MCF 10A (cell line): ENCODE measurements at regions not wholly inside any gene's neighbourhood (a gene's known extent, or its start where the extent isn't known, plus 50 kb on each side); places are given as distances from the start of the nearest gene placed in this dataset.
A peak's percentile ranks its signal among the peaks of the same experiment; 100 is the strongest.

Source experiments
- BruUV-seq: library from RNA; stranded (reverse); fragments of 400-500 nt; replicated peaks from 2 replicates; lab custom pipeline; 2021; lab: Mats Ljungman, UMichigan
- CTCF ChIA-PET: fragments of 300-600 bp; sonication (Branson Sonifier 250); formaldehyde crosslinking; extraction: SDS; loops from one replicate; lab custom pipeline; 2021; ENCODE audit warnings: antibody characterized with exemption, inconsistent platforms; lab: Yijun Ruan, JAX
- POLR2A ChIA-PET: fragments of 300-600, 350-650 bp; sonication (Branson Sonifier 250); formaldehyde crosslinking; extraction: SDS; loops from one replicate; lab custom pipeline; 2020; ENCODE audit warnings: antibody characterized with exemption, inconsistent platforms; lab: Yijun Ruan, JAX
- DNase-seq: peaks from one replicate; pipeline ENCODE4 v3.0.0-alpha.2; 2018; ENCODE audit not compliant: unreplicated experiment
- H3K27ac Mint-ChIP-seq: one replicate; pipeline ENCODE4 v1.8.0; 2022; ENCODE audit warnings: mild to moderate bottlenecking, low read depth, mixed read lengths; ENCODE audit not compliant: unreplicated experiment
- H3K27me3 Mint-ChIP-seq: one replicate; pipeline ENCODE4 v1.8.0; 2022; ENCODE audit warnings: mixed read lengths; ENCODE audit not compliant: insufficient read depth, unreplicated experiment
- H3K36me3 Mint-ChIP-seq: one replicate; pipeline ENCODE4 v1.8.0; 2022; ENCODE audit warnings: mild to moderate bottlenecking, moderate library complexity, mixed read lengths; ENCODE audit not compliant: insufficient read depth, unreplicated experiment
- H3K4me1 Mint-ChIP-seq: one replicate; pipeline ENCODE4 v1.8.0; 2022; ENCODE audit warnings: mixed read lengths; ENCODE audit not compliant: insufficient read depth, unreplicated experiment
- H3K4me3 Mint-ChIP-seq: one replicate; pipeline ENCODE4 v1.8.0; 2022; ENCODE audit warnings: mild to moderate bottlenecking, moderate library complexity, mixed read lengths; ENCODE audit not compliant: unreplicated experiment
- H3K9me3 Mint-ChIP-seq: one replicate; pipeline ENCODE4 v1.8.0; 2022; ENCODE audit warnings: mixed read lengths; ENCODE audit not compliant: unreplicated experiment
- CTCF ChIP-seq: fragments of 200-600 bp; IDR thresholded peaks from one replicate; pipeline ENCODE4 v1.8.0; 2022; ENCODE audit warnings: antibody characterized with exemption, mild to moderate bottlenecking; ENCODE audit not compliant: unreplicated experiment
- intact Hi-C: fragments of 100-400 bp; cut with micrococcal nuclease; formaldehyde crosslinking; loops from 2 replicates; pipeline ENCODE4 v1.14.1; 2022

GRCh38 chr4:80134936-80135701, 62.1 kb upstream of the ANTXR2 start:
- no peaks in the 10 kb centered on the region for H3K9me3 Mint-ChIP-seq
- no peaks in the 10 kb centered on the region for H3K27me3 Mint-ChIP-seq
- H3K4me1 Mint-ChIP-seq: peaks cover 30% of the 10 kb centered on the region
- TF ChIP-seq CTCF: no peak
- CTCF ChIA-PET: interaction anchor here (1.2 kb wide), 1 partner anchor 9 kb away, joined by 4 read pairs; no protein-coding TSS in a partner anchor
- H3K36me3 Mint-ChIP-seq: peaks cover 4% of the 10 kb centered on the region
- BruUV-seq: no TSS peak
- POLR2A ChIA-PET: no interaction called here
- H3K4me3 Mint-ChIP-seq: no peak overlapping the region
- intact Hi-C loops: no loop called here
- peak overlapping the region; percentile 53 for H3K27ac Mint-ChIP-seq
- peak; percentile 52 for DNase-seq

- intact Hi-C loops: no loop called here
- Mint-ChIP-seq H3K9me3 (no peaks in the 10 kb centered on the region), H3K27me3 (no peaks in the 10 kb centered on the region), H3K27ac (no peak overlapping the region), H3K36me3 (peaks cover 9% of the 10 kb centered on the region), H3K4me1 (peaks cover 21% of the 10 kb centered on the region), H3K4me3 (no peak overlapping the region)
- TF ChIP-seq CTCF: no peak
- DNase-seq: no peak
- ChIA-PET CTCF (no interaction called here), POLR2A (no interaction called here)
- BruUV-seq: no TSS peak
These were observed 60.3 kb upstream of the ANTXR2 start for GRCh38 chr4:80133240-80133783.

GRCh38 chr4:80129785-80130184, 56.8 kb upstream of the ANTXR2 start:
- intact Hi-C loops: loop anchor here (5.0 kb wide), 1 partner anchor 57 kb away; the partner anchor contains the start of gene ANTXR2
- H3K9me3 Mint-ChIP-seq: peaks cover 8% of the 10 kb centered on the region
- ChIA-PET CTCF (interaction anchor here (1.1 kb wide), 1 partner anchor 90 kb away, joined by 4 read pairs; no protein-coding TSS in a partner anchor), POLR2A (interaction anchor here (0.9 to 3.6 kb wide), 2 partner anchors 10 to 57 kb away, joined by 3 to 12 read pairs; partner anchors contain the start of gene ANTXR2)
- no peaks in the 10 kb centered on the region for H3K27me3 Mint-ChIP-seq
- no peak for DNase-seq
- H3K27ac Mint-ChIP-seq: no peak overlapping the region
- BruUV-seq: no TSS peak
- H3K4me1 Mint-ChIP-seq: peaks cover 33% of the 10 kb centered on the region
- TF ChIP-seq CTCF: no peak
- H3K36me3 Mint-ChIP-seq: peaks cover 9% of the 10 kb centered on the region
- H3K4me3 Mint-ChIP-seq: no peak overlapping the region

- Mint-ChIP-seq H3K27me3 (no peaks in the 10 kb centered on the region), H3K27ac (no peak overlapping the region), H3K4me1 (peaks cover 36% of the 10 kb centered on the region), H3K4me3 (no peak overlapping the region), H3K9me3 (peaks cover 8% of the 10 kb centered on the region), H3K36me3 (peaks cover 9% of the 10 kb centered on the region)
- no TSS peak for BruUV-seq
- no peak for TF ChIP-seq CTCF
- CTCF ChIA-PET: interaction anchor here (0.6 kb wide), 1 partner anchor 21 kb away, joined by 3 read pairs; no protein-coding TSS in a partner anchor
- POLR2A ChIA-PET: interaction anchor here (3.6 kb wide), 1 partner anchor 11 kb away, joined by 12 read pairs; no protein-coding TSS in a partner anchor
- intact Hi-C loops: loop anchor here (5.0 kb wide), 1 partner anchor 57 kb away; the partner anchor contains the start of gene ANTXR2
- DNase-seq: no peak
These were observed 55.9 kb upstream of the ANTXR2 start for GRCh38 chr4:80128941-80129340.
